Gastroesophageal sphincter (tissue), 4 donors: ENCODE measurements at regions not wholly inside any gene's neighbourhood (a gene's known extent, or its start where the extent isn't known, plus 50 kb on each side); places are given as distances from the start of the nearest gene placed in this dataset.

Experiments used
- ATAC-seq: fragments of 150-250 bp; one replicate; pipeline ENCODE4 v1.9.1; 2016; ENCODE audit warnings: mild to moderate bottlenecking, moderate library complexity
- H3K27ac ChIP-seq, 4 donors: fragments of 200-600 bp; sonication (generic) in 3 of 4; 1 replicate in 3 of 4; 2 replicates in 1 of 4; pipeline ENCODE4 v1.5.1; 2016 to 2019
- H3K27me3 ChIP-seq: fragments of 200-600 bp; sonication (generic); one replicate; pipeline ENCODE4 v1.5.1; 2019
- H3K36me3 ChIP-seq, 2 donors: fragments of 200-600 bp; sonication (generic); one replicate each; pipeline ENCODE4 v1.5.1; 2019; ENCODE audit warnings: control low read depth in 1 of 2
- H3K4me1 ChIP-seq, 3 donors: fragments of 200-600 bp; sonication (generic); 1 replicate in 2 of 3; 2 replicates in 1 of 3; pipeline ENCODE4 v1.5.1; 2016 to 2019; ENCODE audit warnings: control low read depth in 2 of 3
- H3K4me3 ChIP-seq, 2 donors: fragments of 200-600 bp; sonication (generic); one replicate each; pipeline ENCODE4 v1.5.1; 2019; ENCODE audit warnings: mild to moderate bottlenecking in 1 of 2, moderate library complexity in 1 of 2
- H3K9me3 ChIP-seq, 3 donors: fragments of 200-600 bp; sonication (generic); one replicate each; pipeline ENCODE4 v1.5.1; 2017 to 2019; ENCODE audit warnings: control low read depth in 2 of 3
- CTCF ChIP-seq, 4 experiments: fragments of 200-600 bp in 2 of 4; fragments of 450-650 bp in 2 of 4; sonication (generic) in 1 of 4; IDR thresholded peaks; one replicate each; pipeline ENCODE4 v1.5.1; 2017 to 2019; ENCODE audit warnings: antibody characterized with exemption in 4 of 4, mild to moderate bottlenecking in 2 of 4, moderate library complexity in 2 of 4
- EP300 ChIP-seq: sonication (generic); formaldehyde crosslinking; IDR thresholded peaks from one replicate; pipeline ENCODE4 v1.6.1; 2017; ENCODE audit warnings: antibody characterized with exemption, mild to moderate bottlenecking
- POLR2A ChIP-seq, 2 donors: fragments of 450-650 bp; IDR thresholded peaks; one replicate each; pipeline ENCODE4 v1.6.1; 2017; ENCODE audit warnings: antibody characterized with exemption in 2 of 2, mild to moderate bottlenecking in 2 of 2, moderate library complexity in 1 of 2
- POLR2AphosphoS5 ChIP-seq: sonication (generic); formaldehyde crosslinking; IDR thresholded peaks from one replicate; pipeline ENCODE4 v1.6.1; 2017; ENCODE audit warnings: antibody characterized with exemption
- WGBS, 2 donors: methylation state at CpG; one replicate each; pipeline ENCODE4 v1.1.5; 2018; ENCODE audit warnings: low coverage in 1 of 2; 5-methylcytosine and 5-hydroxymethylcytosine counted together

DNA sequence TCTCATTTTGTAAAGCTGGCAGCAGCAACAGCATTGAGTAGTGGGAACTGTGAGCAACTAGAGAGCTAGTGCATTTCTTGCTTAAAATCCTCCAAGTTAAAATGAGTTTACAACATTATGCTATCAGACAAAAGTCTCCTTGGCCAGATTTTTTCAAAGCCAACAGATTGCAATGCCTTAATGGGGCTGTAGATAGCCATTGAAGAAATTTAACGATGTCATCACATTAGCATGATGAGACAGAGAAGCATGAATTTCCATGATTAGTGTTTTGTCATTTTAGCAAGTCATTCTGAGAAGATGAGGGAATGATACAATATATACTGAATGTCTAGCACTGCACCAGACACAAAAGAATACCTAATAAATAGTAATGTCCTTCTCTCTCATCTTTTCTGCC is 307.5 kb upstream of the REG3G start:
- no peak for ATAC-seq
- H3K4me1 ChIP-seq: no peaks in the 10 kb centered on the region
- no peaks in the 10 kb centered on the region for H3K9me3 ChIP-seq
- 55 to 67% methylated on average over 1 of the region's 1 CpG for WGBS, 2 donors
- H3K27me3 ChIP-seq: no peaks in the 10 kb centered on the region
- no peaks in the 10 kb centered on the region for H3K36me3 ChIP-seq
- no peak overlapping the region for H3K27ac ChIP-seq
- no peak overlapping the region for H3K4me3 ChIP-seq
- TF ChIP-seq CTCF (IDR thresholded peaks at IDR 0.05) (no peak), POLR2A (IDR thresholded peaks at IDR 0.05) (no peak), POLR2AphosphoS5 (no peak), EP300 (no peak)

- Histone ChIP-seq H3K36me3 (no peaks in the 10 kb centered on the region), H3K4me1 (no peaks in the 10 kb centered on the region), H3K27ac (no peak overlapping the region), H3K27me3 (no peaks in the 10 kb centered on the region), H3K9me3 (no peaks in the 10 kb centered on the region), H3K4me3 (no peak overlapping the region)
- no peak for ATAC-seq
- 58 to 63% methylated on average over 1 of the region's 1 CpG for WGBS, 2 donors
- TF ChIP-seq CTCF (IDR thresholded peaks at IDR 0.05): no peak
- TF ChIP-seq POLR2AphosphoS5: no peak
- TF ChIP-seq EP300: no peak
- no peak for TF ChIP-seq POLR2A (IDR thresholded peaks at IDR 0.05)
These were observed 307.0 kb upstream of the REG3G start for GRCh38 chr2:78718473-78718872.

GRCh38 chr2:78721355-78722033 is 304.0 kb upstream of the REG3G start:
- no peak for ATAC-seq
- H3K27ac ChIP-seq: no peak overlapping the region
- WGBS, 2 donors: 82 to 87% methylated on average over 6 to 7 of the region's 7 CpGs
- no peaks in the 10 kb centered on the region for H3K4me1 ChIP-seq
- no peaks in the 10 kb centered on the region for H3K36me3 ChIP-seq
- no peaks in the 10 kb centered on the region for H3K27me3 ChIP-seq
- H3K9me3 ChIP-seq: no peaks in the 10 kb centered on the region
- no peak overlapping the region for H3K4me3 ChIP-seq
- TF ChIP-seq POLR2AphosphoS5 (no peak), CTCF (IDR thresholded peaks at IDR 0.05) (no peak)

DNA sequence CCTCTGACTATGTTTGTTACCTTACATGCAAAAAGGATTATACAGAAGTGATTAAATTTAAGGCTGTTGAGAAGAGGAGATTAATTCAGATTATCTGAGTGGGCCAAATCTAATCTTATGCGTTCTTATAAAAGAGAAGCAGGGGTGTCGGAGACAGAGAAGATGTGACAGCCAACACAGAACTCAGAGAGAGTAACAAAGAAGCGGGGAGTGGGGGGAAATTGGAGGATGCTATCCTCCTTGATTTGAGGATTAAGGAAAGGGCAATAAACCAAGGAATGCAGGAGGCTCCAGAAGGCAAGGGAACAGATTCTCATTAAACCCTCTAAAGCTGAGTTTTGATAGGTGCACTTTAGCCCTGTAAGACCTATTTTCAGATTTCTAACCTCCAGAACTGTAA is 291.3 kb upstream of the REG3G start:
- H3K27ac ChIP-seq: no peak overlapping the region
- H3K27me3 ChIP-seq: no peaks in the 10 kb centered on the region
- no peak for TF ChIP-seq EP300
- TF ChIP-seq CTCF (IDR thresholded peaks at IDR 0.05): no peak
- TF ChIP-seq POLR2A (IDR thresholded peaks at IDR 0.05): no peak
- TF ChIP-seq POLR2AphosphoS5: no peak
- H3K36me3 ChIP-seq: no peaks in the 10 kb centered on the region
- no peak for ATAC-seq
- 68 to 86% methylated on average over 3 of the region's 3 CpGs for WGBS, 2 donors
- H3K4me1 ChIP-seq: no peaks in the 10 kb centered on the region
- H3K9me3 ChIP-seq: no peaks in the 10 kb centered on the region
- no peak overlapping the region for H3K4me3 ChIP-seq

GRCh38 chr2:78739282-78739681 is 286.2 kb upstream of the REG3G start:
- no peak overlapping the region for H3K27ac ChIP-seq
- ATAC-seq: no peak
- H3K9me3 ChIP-seq: no peaks in the 10 kb centered on the region
- no peaks in the 10 kb centered on the region for H3K27me3 ChIP-seq
- no peaks in the 10 kb centered on the region for H3K4me1 ChIP-seq
- 75 to 90% methylated on average over 1 of the region's 1 CpG for WGBS, 2 donors
- TF ChIP-seq EP300 (no peak), POLR2AphosphoS5 (no peak), CTCF (IDR thresholded peaks at IDR 0.05) (no peak), POLR2A (IDR thresholded peaks at IDR 0.05) (no peak)
- H3K36me3 ChIP-seq: no peaks in the 10 kb centered on the region
- no peak overlapping the region for H3K4me3 ChIP-seq
